HG03159 (cell line): ENCODE measurements at regions not wholly inside any gene's neighbourhood (a gene's known extent, or its start where the extent isn't known, plus 50 kb on each side); places are given as distances from the start of the nearest gene placed in this dataset.
"Not testable (repeated sequence)": the region's sequence is repeated elsewhere in the genome, so short reads cannot be mapped to it uniquely, and the experiment has no call there.

Source experiments
- ATAC-seq: cut with Tn5 transposase; IDR thresholded peaks from one replicate; pipeline ENCODE4 v1.9.1; 2021; ENCODE audit warnings: mild to moderate bottlenecking, moderate library complexity; ENCODE audit not compliant: unreplicated experiment

- no peak for ATAC-seq
These were observed 147.2 kb downstream of the SEM1 start for GRCh38 chr7:96562458-96562857.

GRCh38 chr7:96561892-96562291, 147.8 kb downstream of the SEM1 start:
- ATAC-seq, result no peak

- no peak for ATAC-seq
These were observed 151.1 kb downstream of the SEM1 start for GRCh38 chr7:96558530-96558929.

GRCh38 chr7:96558093-96558492, 151.6 kb downstream of the SEM1 start:
- ATAC-seq, result no peak

GRCh38 chr7:96557598-96557997, 152.0 kb downstream of the SEM1 start:
- ATAC-seq, result not testable (repeated sequence)

GRCh38 chr7:96548664-96549063, 161.0 kb downstream of the SEM1 start:
- no peak for ATAC-seq

GRCh38 chr7:96547371-96547811, 162.3 kb downstream of the SEM1 start:
- ATAC-seq, result no peak

- ATAC-seq, result no peak
These were observed 163.2 kb downstream of the SEM1 start for GRCh38 chr7:96546426-96546825.

- ATAC-seq, result no peak
These were observed 170.2 kb downstream of the SEM1 start for GRCh38 chr7:96539471-96539870.

- ATAC-seq, result no peak
These were observed 171.0 kb downstream of the SEM1 start for GRCh38 chr7:96538632-96539031.

GRCh38 chr7:96534221-96534620, 175.4 kb downstream of the SEM1 start:
- ATAC-seq, result no peak

GRCh38 chr7:96532428-96532935, 177.2 kb downstream of the SEM1 start:
- ATAC-seq, result no peak

GRCh38 chr7:96531331-96531730, 178.3 kb downstream of the SEM1 start:
- no peak for ATAC-seq

- ATAC-seq, result no peak
These were observed 178.9 kb downstream of the SEM1 start for GRCh38 chr7:96530786-96531185.

GRCh38 chr7:96527133-96527827, 182.4 kb downstream of the SEM1 start:
- ATAC-seq, result no peak

- ATAC-seq, result no peak
These were observed 183.2 kb downstream of the SEM1 start for GRCh38 chr7:96526496-96526895.

GRCh38 chr7:96521068-96521894, 188.4 kb downstream of the SEM1 start:
- ATAC-seq, result no peak

- no peak for ATAC-seq
These were observed 186.5 kb upstream of the SLC25A13 start for GRCh38 chr7:96508371-96508770.

- no peak for ATAC-seq
These were observed 181.7 kb upstream of the SLC25A13 start for GRCh38 chr7:96503597-96503996.

GRCh38 chr7:96501318-96501717, 179.4 kb upstream of the SLC25A13 start:
- ATAC-seq, result no peak

GRCh38 chr7:96499532-96499931, 177.6 kb upstream of the SLC25A13 start:
- no peak for ATAC-seq

- ATAC-seq, result no peak
These were observed 175.7 kb upstream of the SLC25A13 start for GRCh38 chr7:96497567-96497966.
